A673 (cell line): ENCODE measurements at regions not wholly inside any gene's neighbourhood (a gene's known extent, or its start where the extent isn't known, plus 50 kb on each side); places are given as distances from the start of the nearest gene placed in this dataset.

Source experiments
- BruUV-seq: library from RNA; stranded (reverse); fragments of 400-500 nt; replicated peaks from 2 replicates; lab custom pipeline; 2021; lab: Mats Ljungman, UMichigan
- CTCF ChIA-PET: fragments of 300-600 bp; sonication (Branson Sonifier 250); formaldehyde crosslinking; loops from one replicate; lab custom pipeline; 2022; ENCODE audit warnings: antibody characterized with exemption; lab: Charles Lee
- POLR2A ChIA-PET: fragments of 300-600 bp; sonication (Branson Sonifier 250); formaldehyde crosslinking; loops from one replicate; lab custom pipeline; 2022; ENCODE audit warnings: antibody characterized with exemption; ENCODE audit not compliant: low non-redundant PET; lab: Charles Lee
- DNase-seq: peaks from one replicate; pipeline ENCODE4 v3.0.0-alpha.2; 2015; ENCODE audit warnings: low spot score
- H3K27ac ChIP-seq: fragments of 200-600 bp; sonication (generic); 2 replicates; pipeline ENCODE4 v1.5.1; 2016; ENCODE audit warnings: mixed run types, low read depth, mild to moderate bottlenecking, mixed read lengths, antibody characterized with exemption, low read length; ENCODE audit not compliant: poor library complexity, severe bottlenecking
- H3K27me3 ChIP-seq: fragments of 200-600 bp; sonication (generic); replicated peaks from 2 replicates; pipeline ENCODE4 v1.6.1; 2017; ENCODE audit warnings: mixed run types, low read depth, mild to moderate bottlenecking, mixed read lengths, antibody characterized with exemption, low read length; ENCODE audit not compliant: insufficient read depth, poor library complexity
- H3K36me3 ChIP-seq: fragments of 200-600 bp; sonication (generic); 2 replicates; pipeline ENCODE4 v1.6.1; 2016; ENCODE audit warnings: mixed run types, mild to moderate bottlenecking, mixed read lengths, antibody characterized with exemption, low read length; ENCODE audit not compliant: insufficient read depth, poor library complexity, severe bottlenecking
- H3K4me1 ChIP-seq: fragments of 200-600 bp; sonication (generic); 2 replicates; pipeline ENCODE4 v1.6.1; 2017; ENCODE audit warnings: mixed run types, mild to moderate bottlenecking, mixed read lengths, antibody characterized with exemption, low read length; ENCODE audit not compliant: insufficient read depth, poor library complexity, severe bottlenecking
- H3K4me3 ChIP-seq: fragments of 200-600 bp; sonication (generic); 2 replicates; pipeline ENCODE4 v1.5.1; 2016; ENCODE audit warnings: low read depth, mixed run types, mild to moderate bottlenecking, mixed read lengths, low read length; ENCODE audit not compliant: poor library complexity, severe bottlenecking
- H3K9me3 ChIP-seq: fragments of 200-600 bp; sonication (generic); 2 replicates; pipeline ENCODE4 v1.6.1; 2016; ENCODE audit warnings: mixed run types, low read depth, mild to moderate bottlenecking, mixed read lengths, antibody characterized with exemption, low read length; ENCODE audit not compliant: poor library complexity, severe bottlenecking
- CTCF ChIP-seq: fragments of 300-800, 200-600 bp; sonication (generic); conservative IDR thresholded peaks from 2 replicates; pipeline ENCODE4 v1.5.1; 2017; ENCODE audit warnings: low read depth, mild to moderate bottlenecking, antibody characterized with exemption, low read length, moderate library complexity, mixed read lengths
- EZH2 ChIP-seq: fragments of 200-600 bp; sonication (generic); IDR thresholded peaks from 2 replicates; pipeline ENCODE4 v1.6.1; 2017; ENCODE audit warnings: borderline replicate concordance, low read depth, mild to moderate bottlenecking, mixed read lengths, antibody characterized with exemption, low read length; ENCODE audit not compliant: poor library complexity, severe bottlenecking
- intact Hi-C: fragments of 100-400 bp; cut with micrococcal nuclease; formaldehyde crosslinking; loops from one replicate; pipeline ENCODE4 v1.10.0; 2022; ENCODE audit not compliant: unreplicated experiment

GRCh38 chr12:41956353-41956752 lies 188.3 kb downstream of the GXYLT1 start:
- Histone ChIP-seq H3K4me1 (peaks cover 15% of the 10 kb centered on the region), H3K27ac (no peak overlapping the region), H3K27me3 (no peaks in the 10 kb centered on the region), H3K9me3 (peaks cover 8% of the 10 kb centered on the region), H3K4me3 (no peak overlapping the region), H3K36me3 (no peaks in the 10 kb centered on the region)
- intact Hi-C loops, result no loop called here
- TF ChIP-seq CTCF (no peak), EZH2 (no peak)
- CTCF ChIA-PET, result no interaction called here
- no TSS peak for BruUV-seq
- DNase-seq, result no peak
- POLR2A ChIA-PET, result interaction anchor here (0.7 kb wide), 1 partner anchor 114 kb away, joined by 3 read pairs; no protein-coding TSS in a partner anchor

DNA sequence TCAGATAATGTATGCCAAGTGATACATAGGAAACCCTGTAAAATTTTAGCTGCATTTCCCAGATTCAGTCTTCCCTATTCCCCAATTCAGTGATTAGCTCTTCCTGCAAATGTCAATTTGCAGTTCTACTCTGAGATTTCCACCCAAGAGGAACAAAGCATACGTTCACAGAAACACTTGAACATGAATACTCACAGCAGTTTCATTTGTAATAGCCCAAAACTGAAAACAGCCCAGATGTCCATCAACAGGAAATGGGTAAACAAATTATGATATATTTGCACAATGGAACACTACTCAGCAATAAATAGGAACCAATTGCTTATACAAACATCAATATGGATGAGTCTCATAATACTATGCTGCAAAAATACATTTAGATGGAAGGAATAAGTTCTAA lies 194.2 kb downstream of the GXYLT1 start:
- CTCF ChIA-PET, result no interaction called here
- TF ChIP-seq EZH2 (no peak), CTCF (no peak)

DNA sequence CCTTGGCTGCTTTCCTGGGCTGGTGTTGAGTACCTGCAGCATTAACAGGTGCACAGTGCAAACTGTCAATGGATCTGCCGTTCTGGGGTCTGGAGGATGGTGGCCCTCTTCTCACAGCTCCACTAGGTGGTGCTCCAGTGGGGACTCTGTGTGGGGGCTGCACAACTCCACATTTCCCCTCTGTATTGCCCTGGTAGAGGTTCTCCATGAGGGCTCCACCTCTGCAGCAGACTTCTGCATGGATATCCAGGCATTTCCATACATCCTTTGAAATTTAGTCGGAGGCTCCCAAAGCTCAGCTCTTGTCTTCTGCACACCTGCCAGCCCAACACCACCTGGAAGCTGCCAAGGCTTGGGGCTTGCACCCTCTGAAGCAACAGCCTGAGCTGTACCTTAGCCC lies 198.6 kb downstream of the GXYLT1 start:
- DNase-seq, result no peak
- Histone ChIP-seq H3K4me1 (peaks cover 18% of the 10 kb centered on the region), H3K4me3 (no peak overlapping the region), H3K9me3 (peaks cover 31% of the 10 kb centered on the region), H3K36me3 (no peaks in the 10 kb centered on the region), H3K27ac (no peak overlapping the region), H3K27me3 (no peaks in the 10 kb centered on the region)
- intact Hi-C loops, result no loop called here
- POLR2A ChIA-PET, result no interaction called here
- no peak for TF ChIP-seq CTCF
- TF ChIP-seq EZH2, result no peak
- no TSS peak for BruUV-seq
- CTCF ChIA-PET, result no interaction called here

More for the DNA sequence above, 194.2 kb downstream of the GXYLT1 start:
- H3K9me3 ChIP-seq, result peaks cover 25% of the 10 kb centered on the region
- POLR2A ChIA-PET, result no interaction called here
- intact Hi-C loops, result no loop called here
- peaks cover 10% of the 10 kb centered on the region for H3K4me1 ChIP-seq
- H3K36me3 ChIP-seq, result no peaks in the 10 kb centered on the region
- H3K27me3 ChIP-seq, result no peaks in the 10 kb centered on the region
- H3K4me3 ChIP-seq, result no peak overlapping the region
- H3K27ac ChIP-seq, result no peak overlapping the region
- no peak for DNase-seq
- BruUV-seq, result no TSS peak
